ENCODE measurements at regions not wholly inside any gene's neighbourhood (a gene's known extent, or its start where the extent isn't known, plus 50 kb on each side); places are given as distances from the start of the nearest gene placed in this dataset.
"Not testable (repeated sequence)": the region's sequence is repeated elsewhere in the genome, so short reads cannot be mapped to it uniquely, and the experiment has no call there.

GRCh38 chr3:109874896-109875708 is 537.8 kb upstream of the DPPA4 start:
- FAIRE-seq: no peak
- Histone ChIP-seq H3K36me3 (ENCODE audit: control insufficient read depth in 3 of 3, insufficient read depth in 2 of 3, low read depth in 1 of 3, low read length in 3 of 3) (no peaks in the 10 kb centered on the region), H3K4me1 (ENCODE audit: control insufficient read depth in 3 of 3, insufficient read depth in 2 of 3, low read depth in 1 of 3, low read length in 2 of 3) (no peaks in the 10 kb centered on the region), H3K27me3 (ENCODE audit: control insufficient read depth in 3 of 3, insufficient read depth in 3 of 3, low read length in 3 of 3) (no peaks in the 10 kb centered on the region), H3K27ac (ENCODE audit: low read depth in 1 of 3, low read length in 2 of 3) (no peak overlapping the region), H3K9me3 (ENCODE audit: control insufficient read depth in 2 of 2, insufficient read depth in 1 of 2, low read depth in 1 of 2, low read length in 1 of 2) (peaks cover 0 to 4% of the 10 kb centered on the region in 2 donors), H3K4me3 (ENCODE audit: low read depth in 1 of 3, low read length in 3 of 3) (no peak overlapping the region)
- DNase-seq: no peak
- WGBS, 3 donors: 45 to 67% (median 63%) methylated on average over 1 of the region's 1 CpG

GRCh38 chr3:109877616-109878015 is 540.3 kb upstream of the DPPA4 start:
- whole genome bisulfite sequencing, 3 donors: 88 to 96% (median 91%) methylated on average over 2 of the region's 2 CpGs

GRCh38 chr3:109882144-109882543 is 544.8 kb upstream of the DPPA4 start:
- DNase-seq: no peak
- Histone ChIP-seq H3K27me3 (ENCODE audit: control insufficient read depth in 3 of 3, insufficient read depth in 3 of 3, low read length in 3 of 3) (no peaks in the 10 kb centered on the region), H3K4me3 (ENCODE audit: low read depth in 1 of 3, low read length in 3 of 3) (no peak overlapping the region), H3K27ac (ENCODE audit: low read depth in 1 of 3, low read length in 2 of 3) (no peak overlapping the region), H3K36me3 (ENCODE audit: control insufficient read depth in 3 of 3, insufficient read depth in 2 of 3, low read depth in 1 of 3, low read length in 3 of 3) (no peaks in the 10 kb centered on the region), H3K9me3 (ENCODE audit: control insufficient read depth in 2 of 2, insufficient read depth in 1 of 2, low read depth in 1 of 2, low read length in 1 of 2) (peaks cover 0 to 6% of the 10 kb centered on the region in 2 donors), H3K4me1 (ENCODE audit: control insufficient read depth in 3 of 3, insufficient read depth in 2 of 3, low read depth in 1 of 3, low read length in 2 of 3) (no peaks in the 10 kb centered on the region)
- FAIRE-seq: no peak

More at GRCh38 chr3:109877616-109878015, 540.3 kb upstream of the DPPA4 start:
- H3K36me3 ChIP-seq (ENCODE audit: control insufficient read depth in 3 of 3, insufficient read depth in 2 of 3, low read depth in 1 of 3, low read length in 3 of 3); H3K27me3 ChIP-seq (ENCODE audit: control insufficient read depth in 3 of 3, insufficient read depth in 3 of 3, low read length in 3 of 3); H3K27ac ChIP-seq (ENCODE audit: low read depth in 1 of 3, low read length in 2 of 3); H3K4me1 ChIP-seq (ENCODE audit: control insufficient read depth in 3 of 3, insufficient read depth in 2 of 3, low read depth in 1 of 3, low read length in 2 of 3); FAIRE-seq; DNase-seq; H3K9me3 ChIP-seq (ENCODE audit: control insufficient read depth in 2 of 2, insufficient read depth in 1 of 2, low read depth in 1 of 2, low read length in 1 of 2); H3K4me3 ChIP-seq (ENCODE audit: low read depth in 1 of 3, low read length in 3 of 3): not testable (repeated sequence)

- Histone ChIP-seq H3K9me3 (ENCODE audit: control insufficient read depth in 2 of 2, insufficient read depth in 1 of 2, low read depth in 1 of 2, low read length in 1 of 2) (peaks cover 0 to 6% of the 10 kb centered on the region in 2 donors), H3K36me3 (ENCODE audit: control insufficient read depth in 3 of 3, insufficient read depth in 2 of 3, low read depth in 1 of 3, low read length in 3 of 3) (no peaks in the 10 kb centered on the region), H3K4me1 (ENCODE audit: control insufficient read depth in 3 of 3, insufficient read depth in 2 of 3, low read depth in 1 of 3, low read length in 2 of 3) (no peaks in the 10 kb centered on the region), H3K27me3 (ENCODE audit: control insufficient read depth in 3 of 3, insufficient read depth in 3 of 3, low read length in 3 of 3) (no peaks in the 10 kb centered on the region), H3K27ac (ENCODE audit: low read depth in 1 of 3, low read length in 2 of 3) (no peak overlapping the region), H3K4me3 (ENCODE audit: low read depth in 1 of 3, low read length in 3 of 3) (no peak overlapping the region)
- no peak for DNase-seq
- 90 to 97% (median 91%) methylated on average over 2 of the region's 2 CpGs for WGBS, 3 donors
- no peak for FAIRE-seq
These were observed 549.9 kb upstream of the DPPA4 start for GRCh38 chr3:109887293-109887692.

GRCh38 chr3:109888026-109888425 is 550.7 kb upstream of the DPPA4 start:
- Histone ChIP-seq H3K27me3 (ENCODE audit: control insufficient read depth in 3 of 3, insufficient read depth in 3 of 3, low read length in 3 of 3) (no peaks in the 10 kb centered on the region), H3K4me3 (ENCODE audit: low read depth in 1 of 3, low read length in 3 of 3) (no peak overlapping the region), H3K9me3 (ENCODE audit: control insufficient read depth in 2 of 2, insufficient read depth in 1 of 2, low read depth in 1 of 2, low read length in 1 of 2) (peaks cover 0 to 6% of the 10 kb centered on the region in 2 donors), H3K36me3 (ENCODE audit: control insufficient read depth in 3 of 3, insufficient read depth in 2 of 3, low read depth in 1 of 3, low read length in 3 of 3) (no peaks in the 10 kb centered on the region), H3K4me1 (ENCODE audit: control insufficient read depth in 3 of 3, insufficient read depth in 2 of 3, low read depth in 1 of 3, low read length in 2 of 3) (no peaks in the 10 kb centered on the region), H3K27ac (ENCODE audit: low read depth in 1 of 3, low read length in 2 of 3) (no peak overlapping the region)
- FAIRE-seq (no peak), DNase-seq (no peak)

GRCh38 chr3:109897734-109898133 is 560.4 kb upstream of the DPPA4 start:
- WGBS, 3 donors: 29 to 67% (median 51%) methylated on average over 1 of the region's 1 CpG
- DNase-seq (no peak), FAIRE-seq (no peak)
- H3K27me3 ChIP-seq (ENCODE audit: control insufficient read depth in 3 of 3, insufficient read depth in 3 of 3, low read length in 3 of 3): no peaks in the 10 kb centered on the region
- H3K9me3 ChIP-seq (ENCODE audit: control insufficient read depth in 2 of 2, insufficient read depth in 1 of 2, low read depth in 1 of 2, low read length in 1 of 2): no peaks in the 10 kb centered on the region
- no peak overlapping the region for H3K27ac ChIP-seq (ENCODE audit: low read depth in 1 of 3, low read length in 2 of 3)
- H3K4me1 ChIP-seq (ENCODE audit: control insufficient read depth in 3 of 3, insufficient read depth in 2 of 3, low read depth in 1 of 3, low read length in 2 of 3): no peaks in the 10 kb centered on the region
- no peak overlapping the region for H3K4me3 ChIP-seq (ENCODE audit: low read depth in 1 of 3, low read length in 3 of 3)
- no peaks in the 10 kb centered on the region for H3K36me3 ChIP-seq (ENCODE audit: control insufficient read depth in 3 of 3, insufficient read depth in 2 of 3, low read depth in 1 of 3, low read length in 3 of 3)

GRCh38 chr3:109899925-109900324 is 562.6 kb upstream of the DPPA4 start:
- Histone ChIP-seq H3K9me3 (ENCODE audit: control insufficient read depth in 2 of 2, insufficient read depth in 1 of 2, low read depth in 1 of 2, low read length in 1 of 2) (no peaks in the 10 kb centered on the region), H3K4me1 (ENCODE audit: control insufficient read depth in 3 of 3, insufficient read depth in 2 of 3, low read depth in 1 of 3, low read length in 2 of 3) (no peaks in the 10 kb centered on the region), H3K27me3 (ENCODE audit: control insufficient read depth in 3 of 3, insufficient read depth in 3 of 3, low read length in 3 of 3) (no peaks in the 10 kb centered on the region), H3K27ac (ENCODE audit: low read depth in 1 of 3, low read length in 2 of 3) (no peak overlapping the region), H3K4me3 (ENCODE audit: low read depth in 1 of 3, low read length in 3 of 3) (no peak overlapping the region), H3K36me3 (ENCODE audit: control insufficient read depth in 3 of 3, insufficient read depth in 2 of 3, low read depth in 1 of 3, low read length in 3 of 3) (no peaks in the 10 kb centered on the region)
- WGBS, 3 donors: 40 to 52% (median 49%) methylated on average over 2 of the region's 2 CpGs
- DNase-seq (no peak), FAIRE-seq (no peak)

GRCh38 chr3:109900783-109901182 is 563.4 kb upstream of the DPPA4 start:
- H3K9me3 ChIP-seq (ENCODE audit: control insufficient read depth in 2 of 2, insufficient read depth in 1 of 2, low read depth in 1 of 2, low read length in 1 of 2): peaks cover 0 to 4% of the 10 kb centered on the region in 2 donors
- H3K4me1 ChIP-seq (ENCODE audit: control insufficient read depth in 3 of 3, insufficient read depth in 2 of 3, low read depth in 1 of 3, low read length in 2 of 3): no peaks in the 10 kb centered on the region
- no peak overlapping the region for H3K27ac ChIP-seq (ENCODE audit: low read depth in 1 of 3, low read length in 2 of 3)
- 14 to 40% (median 35%) methylated on average over 1 of the region's 1 CpG for WGBS, 3 donors
- H3K36me3 ChIP-seq (ENCODE audit: control insufficient read depth in 3 of 3, insufficient read depth in 2 of 3, low read depth in 1 of 3, low read length in 3 of 3): no peaks in the 10 kb centered on the region
- FAIRE-seq (no peak), DNase-seq (peak; percentile 15 to 32)
- no peak overlapping the region for H3K4me3 ChIP-seq (ENCODE audit: low read depth in 1 of 3, low read length in 3 of 3)
- H3K27me3 ChIP-seq (ENCODE audit: control insufficient read depth in 3 of 3, insufficient read depth in 3 of 3, low read length in 3 of 3): no peaks in the 10 kb centered on the region

GRCh38 chr3:109902549-109902948 is 565.2 kb upstream of the DPPA4 start:
- no peaks in the 10 kb centered on the region for H3K36me3 ChIP-seq (ENCODE audit: control insufficient read depth in 3 of 3, insufficient read depth in 2 of 3, low read depth in 1 of 3, low read length in 3 of 3)
- FAIRE-seq (no peak), DNase-seq (peak in 1 of 2 donors; percentile 10)
- no peaks in the 10 kb centered on the region for H3K4me1 ChIP-seq (ENCODE audit: control insufficient read depth in 3 of 3, insufficient read depth in 2 of 3, low read depth in 1 of 3, low read length in 2 of 3)
- H3K27me3 ChIP-seq (ENCODE audit: control insufficient read depth in 3 of 3, insufficient read depth in 3 of 3, low read length in 3 of 3): no peaks in the 10 kb centered on the region
- no peak overlapping the region for H3K4me3 ChIP-seq (ENCODE audit: low read depth in 1 of 3, low read length in 3 of 3)
- H3K27ac ChIP-seq (ENCODE audit: low read depth in 1 of 3, low read length in 2 of 3): no peak overlapping the region
- H3K9me3 ChIP-seq (ENCODE audit: control insufficient read depth in 2 of 2, insufficient read depth in 1 of 2, low read depth in 1 of 2, low read length in 1 of 2): peaks cover 0 to 9% of the 10 kb centered on the region in 2 donors
- WGBS, 3 donors: 20 to 60% (median 36%) methylated on average over 4 of the region's 4 CpGs

All from small intestine (tissue), 7 donors.